SK-N-MC (cell line): ENCODE measurements at regions not wholly inside any gene's neighbourhood (a gene's known extent, or its start where the extent isn't known, plus 50 kb on each side); places are given as distances from the start of the nearest gene placed in this dataset.

Experiments used
- EZH2 ChIP-seq: fragments of 200-600 bp; sonication (generic); IDR thresholded peaks from one replicate; pipeline ENCODE4 v1.6.1; 2017; ENCODE audit warnings: antibody characterized with exemption
- POLR2AphosphoS5 ChIP-seq: IDR thresholded peaks from 2 replicates; pipeline ENCODE4 v1.6.1; 2012; ENCODE audit warnings: mild to moderate bottlenecking, low read depth, low read length, borderline replicate concordance

GRCh38 chr4:19193274-19193981 lies 1058.3 kb upstream of the SLIT2 start:
- no peak for TF ChIP-seq EZH2
- TF ChIP-seq POLR2AphosphoS5: no peak
